ENCODE measurements at regions not wholly inside any gene's neighbourhood (a gene's known extent, or its start where the extent isn't known, plus 50 kb on each side); places are given as distances from the start of the nearest gene placed in this dataset.
"Not testable (repeated sequence)": the region's sequence is repeated elsewhere in the genome, so short reads cannot be mapped to it uniquely, and the experiment has no call there.

DNA sequence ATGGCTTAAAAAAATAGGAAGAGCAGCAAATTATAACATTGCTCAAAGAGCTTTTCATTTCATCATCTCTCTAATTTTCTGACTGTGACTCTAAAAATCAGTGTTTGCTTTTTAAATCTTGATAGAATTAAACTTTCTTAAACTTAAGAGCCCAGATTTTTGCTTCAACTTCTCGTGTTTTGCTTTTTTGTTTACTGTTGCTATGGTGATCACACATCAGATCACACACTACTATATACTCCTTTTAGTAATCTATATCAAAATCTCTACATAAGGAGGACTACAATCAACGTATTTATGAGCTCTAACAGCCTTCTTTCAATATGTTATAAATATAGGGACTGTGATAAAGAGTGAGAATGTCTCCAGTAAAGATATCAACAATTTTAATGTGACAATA lies 537.3 kb downstream of the KCNT2 start:
- Mint-ChIP-seq H3K36me3 (no peaks in the 10 kb centered on the region), H3K27me3 (ENCODE audit: low read depth in 3 of 3) (no peaks in the 10 kb centered on the region), H3K4me1 (no peaks in the 10 kb centered on the region), H3K9me3 (peaks cover 9 to 54% (median 15%) of the 10 kb centered on the region in 6 donors), H3K4me3 (no peak overlapping the region), H3K27ac (no peak overlapping the region)
- DNase-seq: no peak

DNA sequence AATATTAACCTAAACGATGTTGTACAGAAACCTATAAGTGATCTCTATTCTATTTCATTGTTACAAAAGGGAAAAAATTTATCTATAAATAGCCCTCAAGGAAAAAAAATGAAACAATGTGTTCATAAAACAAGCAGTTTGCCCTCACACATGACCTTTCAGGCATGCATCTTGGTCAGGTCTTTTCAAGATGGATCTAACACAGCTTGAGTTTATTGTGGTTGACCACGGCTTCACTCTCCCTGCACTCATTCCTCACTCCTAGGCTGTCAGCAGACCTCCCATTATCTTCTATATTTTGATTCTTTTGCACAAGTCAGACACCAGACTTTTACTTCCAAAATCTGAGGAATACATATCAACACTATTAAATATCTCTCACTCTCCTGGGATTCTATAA lies 544.3 kb downstream of the KCNT2 start:
- no peak overlapping the region for H3K4me3 Mint-ChIP-seq
- DNase-seq: no peak
- H3K36me3 Mint-ChIP-seq: no peaks in the 10 kb centered on the region
- H3K4me1 Mint-ChIP-seq: no peaks in the 10 kb centered on the region
- H3K27ac Mint-ChIP-seq: no peak overlapping the region
- peaks cover 7 to 48% (median 16%) of the 10 kb centered on the region in 6 donors for H3K9me3 Mint-ChIP-seq
- peaks cover 0 to 4% (median 0%) of the 10 kb centered on the region in 3 donors for H3K27me3 Mint-ChIP-seq (ENCODE audit: low read depth in 3 of 3)

DNA sequence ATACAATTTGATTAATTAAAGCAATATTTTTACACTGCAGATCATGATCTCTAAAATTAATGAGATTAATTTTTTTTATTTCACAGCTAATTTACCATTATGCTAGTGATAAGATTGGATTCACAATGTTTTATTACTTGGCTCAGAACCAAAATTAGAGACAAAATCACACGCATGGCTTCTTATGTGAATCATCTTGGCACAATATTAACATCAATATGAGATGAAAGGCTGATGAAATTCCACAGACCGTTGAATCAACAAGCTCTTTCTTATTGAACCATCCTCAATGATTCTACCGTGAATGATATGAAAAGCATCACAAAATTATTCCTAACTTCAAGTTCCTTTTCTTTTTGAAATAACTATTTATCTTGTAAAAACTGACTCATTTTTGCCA lies 544.9 kb downstream of the KCNT2 start:
- Mint-ChIP-seq H3K27me3 (ENCODE audit: low read depth in 3 of 3) (peaks cover 0 to 4% (median 0%) of the 10 kb centered on the region in 3 donors), H3K27ac (no peak overlapping the region), H3K4me3 (no peak overlapping the region), H3K9me3 (peaks cover 7 to 52% (median 18%) of the 10 kb centered on the region in 6 donors), H3K36me3 (no peaks in the 10 kb centered on the region), H3K4me1 (no peaks in the 10 kb centered on the region)
- no peak for DNase-seq

- no peaks in the 10 kb centered on the region for H3K36me3 Mint-ChIP-seq
- no peak overlapping the region for H3K4me3 Mint-ChIP-seq
- DNase-seq: no peak
- H3K4me1 Mint-ChIP-seq: no peaks in the 10 kb centered on the region
- H3K27me3 Mint-ChIP-seq (ENCODE audit: low read depth in 3 of 3): peaks cover 0 to 4% (median 0%) of the 10 kb centered on the region in 3 donors
- H3K9me3 Mint-ChIP-seq: peaks cover 8 to 45% (median 18%) of the 10 kb centered on the region in 6 donors
- no peak overlapping the region for H3K27ac Mint-ChIP-seq
These were observed 547.7 kb downstream of the KCNT2 start for GRCh38 chr1:196060539-196060938.

GRCh38 chr1:196059210-196059609 lies 549.0 kb downstream of the KCNT2 start:
- Mint-ChIP-seq H3K36me3 (no peaks in the 10 kb centered on the region), H3K27ac (no peak overlapping the region), H3K9me3 (peaks cover 8 to 50% (median 20%) of the 10 kb centered on the region in 6 donors), H3K4me1 (no peaks in the 10 kb centered on the region), H3K27me3 (ENCODE audit: low read depth in 3 of 3) (peaks cover 0 to 4% (median 0%) of the 10 kb centered on the region in 3 donors), H3K4me3 (no peak overlapping the region)
- DNase-seq: no peak

DNA sequence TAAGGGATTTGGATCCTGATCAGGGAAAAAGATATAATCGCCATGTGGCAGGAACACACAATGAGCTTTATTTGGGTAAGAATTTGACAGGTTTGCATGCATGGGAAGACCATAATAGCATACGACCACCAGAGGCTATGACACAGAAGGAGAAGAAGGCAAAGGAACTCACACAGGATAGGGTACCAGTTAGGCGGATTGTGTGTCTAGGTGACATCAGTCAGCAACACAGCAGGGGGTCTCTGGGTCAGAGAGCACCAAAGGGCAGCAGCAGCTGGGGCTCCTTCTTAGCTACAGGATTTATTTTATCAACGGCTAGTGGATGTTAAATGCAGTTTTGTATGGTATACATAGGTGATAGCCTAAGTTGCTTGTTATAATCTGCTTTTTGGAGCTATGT lies 551.3 kb downstream of the KCNT2 start:
- no peaks in the 10 kb centered on the region for H3K4me1 Mint-ChIP-seq
- no peaks in the 10 kb centered on the region for H3K27me3 Mint-ChIP-seq (ENCODE audit: low read depth in 3 of 3)
- no peaks in the 10 kb centered on the region for H3K36me3 Mint-ChIP-seq
- H3K4me3 Mint-ChIP-seq: no peak overlapping the region
- no peak overlapping the region for H3K27ac Mint-ChIP-seq
- H3K9me3 Mint-ChIP-seq: peaks cover 8 to 50% (median 22%) of the 10 kb centered on the region in 6 donors
- no peak for DNase-seq

DNA sequence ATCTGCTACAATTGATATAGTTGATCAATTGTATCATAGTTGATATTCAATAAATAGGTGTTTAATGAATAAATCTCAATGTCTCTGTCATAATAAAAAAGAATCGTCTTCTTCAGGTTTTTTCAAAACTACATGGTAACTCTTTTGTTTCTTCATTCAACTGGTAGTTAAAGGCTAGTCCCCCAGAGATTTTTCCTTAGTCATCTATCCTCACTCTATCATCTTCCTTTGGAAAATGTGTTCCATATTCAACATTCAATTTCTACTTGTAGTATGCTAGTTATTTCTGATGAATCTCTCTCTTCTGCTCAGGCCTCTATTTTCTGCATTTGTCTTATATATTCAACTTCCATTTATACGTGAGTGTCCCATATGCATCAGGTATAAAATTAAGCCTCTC lies 558.8 kb downstream of the KCNT2 start:
- DNase-seq: no peak
- H3K9me3 Mint-ChIP-seq: peaks cover 9 to 35% (median 20%) of the 10 kb centered on the region in 6 donors
- peaks cover 0 to 2% (median 1%) of the 10 kb centered on the region in 3 donors for H3K27me3 Mint-ChIP-seq (ENCODE audit: low read depth in 3 of 3)
- no peaks in the 10 kb centered on the region for H3K4me1 Mint-ChIP-seq
- no peak overlapping the region for H3K27ac Mint-ChIP-seq
- H3K36me3 Mint-ChIP-seq: peaks cover 0 to 3% (median 0%) of the 10 kb centered on the region in 3 donors
- H3K4me3 Mint-ChIP-seq: no peak overlapping the region

DNA sequence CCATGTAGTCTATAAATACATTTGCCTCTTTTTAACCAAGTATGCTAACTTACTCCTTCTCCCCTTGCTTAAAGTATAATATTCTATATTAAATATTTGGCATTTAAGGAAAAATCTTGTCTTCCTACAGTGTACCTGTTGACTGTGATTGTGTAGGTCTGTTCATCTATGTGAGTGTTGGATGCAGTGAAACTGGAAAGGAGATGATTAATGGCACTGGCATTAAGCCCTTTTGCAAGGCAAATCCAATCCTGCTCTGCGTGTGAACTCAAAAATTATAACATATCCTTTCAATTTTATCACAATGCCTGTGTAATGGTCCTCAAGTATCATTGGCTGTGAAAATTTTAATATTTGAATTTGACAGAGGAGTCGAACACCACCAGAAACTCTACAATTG lies 565.0 kb downstream of the KCNT2 start:
- Mint-ChIP-seq H3K9me3 (peaks cover 14 to 29% (median 24%) of the 10 kb centered on the region in 6 donors), H3K27me3 (ENCODE audit: low read depth in 3 of 3) (peaks cover 0 to 3% (median 2%) of the 10 kb centered on the region in 3 donors), H3K36me3 (peaks cover 0 to 5% (median 0%) of the 10 kb centered on the region in 3 donors), H3K4me3 (no peak overlapping the region), H3K4me1 (no peaks in the 10 kb centered on the region), H3K27ac (no peak overlapping the region)
- DNase-seq: no peak

GRCh38 chr1:196034080-196034706 lies 574.0 kb downstream of the KCNT2 start:
- Mint-ChIP-seq H3K4me3 (no peak overlapping the region), H3K27me3 (ENCODE audit: low read depth in 3 of 3) (peaks cover 0 to 2% (median 0%) of the 10 kb centered on the region in 3 donors), H3K27ac (no peak overlapping the region)

DNA sequence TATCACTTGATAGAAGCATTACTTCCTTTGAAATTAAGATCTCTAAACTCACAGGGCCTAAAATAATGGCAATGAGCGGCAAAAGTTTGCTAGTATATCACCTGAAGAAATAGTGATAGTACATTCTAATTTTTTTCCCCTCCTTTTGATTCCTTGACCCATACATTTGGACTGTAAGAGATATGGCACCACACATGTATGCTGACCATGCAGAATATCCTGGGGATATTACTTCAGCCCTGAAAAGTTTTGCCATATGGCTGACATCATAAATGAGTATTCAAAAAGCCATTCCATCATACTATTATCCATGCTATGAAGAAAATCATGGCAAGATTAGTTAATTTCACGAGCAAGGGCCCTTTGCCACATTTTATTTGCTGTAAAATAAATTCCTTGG lies 576.9 kb downstream of the KCNT2 start:
- H3K27me3 Mint-ChIP-seq (ENCODE audit: low read depth in 3 of 3); H3K4me3 Mint-ChIP-seq; DNase-seq; H3K27ac Mint-ChIP-seq; H3K4me1 Mint-ChIP-seq; H3K36me3 Mint-ChIP-seq: not testable (repeated sequence)
- H3K9me3 Mint-ChIP-seq: peaks cover 7 to 42% (median 22%) of the 10 kb centered on the region in 6 donors

More at GRCh38 chr1:196034080-196034706, 574.0 kb downstream of the KCNT2 start:
- Mint-ChIP-seq H3K4me1 (no peaks in the 10 kb centered on the region), H3K36me3 (peaks cover 0 to 5% (median 0%) of the 10 kb centered on the region in 3 donors), H3K9me3 (peaks cover 12 to 55% (median 30%) of the 10 kb centered on the region in 6 donors)
- DNase-seq: no peak

DNA sequence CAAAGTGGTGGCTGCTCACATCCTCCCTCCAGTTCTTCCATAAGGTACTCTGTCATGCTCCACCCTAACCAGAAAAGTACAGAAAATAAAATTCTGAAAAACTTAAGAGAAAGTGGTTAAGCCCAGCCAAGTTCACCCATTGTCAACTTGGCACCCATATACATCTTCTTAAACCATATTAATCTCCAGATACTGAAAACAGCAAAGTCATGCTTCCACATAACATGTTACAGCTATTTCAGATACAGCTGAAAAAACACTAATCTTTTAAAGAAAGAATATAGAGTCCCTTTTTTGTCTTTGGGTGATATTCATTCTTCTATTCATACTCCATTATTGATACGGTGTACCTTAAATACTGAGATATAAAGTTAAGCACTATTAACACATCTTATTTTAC lies 577.8 kb downstream of the KCNT2 start:
- DNase-seq: no peak
- Mint-ChIP-seq H3K27me3 (ENCODE audit: low read depth in 3 of 3) (no peaks in the 10 kb centered on the region), H3K4me3 (no peak overlapping the region), H3K9me3 (peaks cover 3 to 33% (median 15%) of the 10 kb centered on the region in 6 donors), H3K36me3 (no peaks in the 10 kb centered on the region), H3K27ac (no peak overlapping the region), H3K4me1 (no peaks in the 10 kb centered on the region)

DNA sequence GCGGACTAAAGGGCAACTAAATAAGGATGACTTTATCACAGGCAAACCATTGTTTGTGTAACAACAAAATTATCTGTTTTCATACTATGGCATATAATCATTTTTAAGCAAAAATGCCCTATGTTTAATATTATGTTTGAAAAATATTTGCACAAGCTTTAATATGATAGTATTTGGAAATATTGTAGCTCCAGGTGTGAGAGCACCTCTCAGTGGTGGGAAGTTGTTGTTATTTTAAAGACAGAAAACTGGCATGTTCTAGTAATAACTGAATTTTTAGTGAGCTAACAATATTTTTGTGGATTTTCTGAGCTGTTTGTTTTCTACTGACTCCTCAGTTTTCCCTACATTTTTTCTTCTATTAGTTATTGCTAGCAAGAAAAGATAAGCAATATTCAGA lies 578.8 kb downstream of the KCNT2 start:
- no peaks in the 10 kb centered on the region for H3K4me1 Mint-ChIP-seq
- no peaks in the 10 kb centered on the region for H3K36me3 Mint-ChIP-seq
- DNase-seq: no peak
- peaks cover 3 to 30% (median 15%) of the 10 kb centered on the region in 6 donors for H3K9me3 Mint-ChIP-seq
- no peak overlapping the region for H3K4me3 Mint-ChIP-seq
- no peaks in the 10 kb centered on the region for H3K27me3 Mint-ChIP-seq (ENCODE audit: low read depth in 3 of 3)
- no peak overlapping the region for H3K27ac Mint-ChIP-seq

- no peaks in the 10 kb centered on the region for H3K4me1 Mint-ChIP-seq
- peaks cover 7 to 35% (median 17%) of the 10 kb centered on the region in 6 donors for H3K9me3 Mint-ChIP-seq
- no peak overlapping the region for H3K4me3 Mint-ChIP-seq
- H3K36me3 Mint-ChIP-seq: no peaks in the 10 kb centered on the region
- no peak for DNase-seq
- H3K27ac Mint-ChIP-seq: no peak overlapping the region
- peaks cover 0 to 3% (median 0%) of the 10 kb centered on the region in 3 donors for H3K27me3 Mint-ChIP-seq (ENCODE audit: low read depth in 3 of 3)
These were observed 581.1 kb downstream of the KCNT2 start for GRCh38 chr1:196027127-196027526.

DNA sequence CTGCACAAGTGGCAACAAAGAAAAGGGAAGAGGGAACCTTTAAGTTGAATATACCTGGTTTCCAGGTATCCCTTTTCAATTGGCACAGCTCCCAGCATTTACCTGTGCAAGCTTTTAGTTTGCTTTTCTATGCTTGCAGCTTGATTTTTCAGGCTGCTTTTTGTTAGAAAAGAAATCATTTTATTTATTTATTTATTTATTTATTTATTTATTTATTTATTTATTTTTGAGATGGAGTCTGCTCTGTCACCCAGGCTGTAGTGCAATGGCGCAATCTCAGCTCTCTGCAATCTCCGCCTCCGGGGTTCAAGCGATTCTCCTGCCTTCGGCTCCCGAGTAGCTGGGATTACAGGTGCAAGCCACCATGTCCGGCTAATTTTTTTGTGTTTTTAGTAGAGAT lies 587.1 kb downstream of the KCNT2 start:
- not testable (repeated sequence) for H3K36me3 Mint-ChIP-seq; H3K27ac Mint-ChIP-seq; H3K27me3 Mint-ChIP-seq (ENCODE audit: low read depth in 3 of 3); DNase-seq; H3K4me1 Mint-ChIP-seq; H3K4me3 Mint-ChIP-seq
- peaks cover 7 to 31% (median 18%) of the 10 kb centered on the region in 6 donors for H3K9me3 Mint-ChIP-seq

GRCh38 chr1:196009362-196009761 lies 598.9 kb downstream of the KCNT2 start:
- H3K36me3 Mint-ChIP-seq: no peaks in the 10 kb centered on the region

More at GRCh38 chr1:196009362-196009761, 598.9 kb downstream of the KCNT2 start:
- peaks cover 8 to 46% (median 16%) of the 10 kb centered on the region in 6 donors for H3K9me3 Mint-ChIP-seq
- no peaks in the 10 kb centered on the region for H3K4me1 Mint-ChIP-seq
- no peak overlapping the region for H3K27ac Mint-ChIP-seq
- DNase-seq: no peak
- no peak overlapping the region for H3K4me3 Mint-ChIP-seq
- H3K27me3 Mint-ChIP-seq (ENCODE audit: low read depth in 3 of 3): no peaks in the 10 kb centered on the region
